SK-N-SH treated with all-trans-retinoic acid at 6 μM for 48 hours (cell line): ENCODE measurements at regions not wholly inside any gene's neighbourhood (a gene's known extent, or its start where the extent isn't known, plus 50 kb on each side); places are given as distances from the start of the nearest gene placed in this dataset.

Experiments used
- ATAC-seq: fragments of 200-7000 bp; cut with Tn5 transposase; 3 replicates; pipeline ENCODE4 v1.9.1; 2020; ENCODE audit warnings: mild to moderate bottlenecking, moderate library complexity
- ARNTL ChIP-seq: fragments of 450-650 bp; formaldehyde crosslinking; IDR thresholded peaks from 2 replicates; pipeline ENCODE4 v1.5.0; 2020; ENCODE audit warnings: low read depth, mild to moderate bottlenecking, moderate library complexity, borderline replicate concordance
- BACH2 ChIP-seq: fragments of 250-450 bp; sonication (Bioruptor Pico); IDR thresholded peaks from 2 replicates; pipeline ENCODE4 v1.9.0; 2021; ENCODE audit warnings: mild to moderate bottlenecking, borderline replicate concordance
- CREB5 ChIP-seq: fragments of 250-450 bp; sonication (Bioruptor Pico); IDR thresholded peaks from 2 replicates; pipeline ENCODE4 v1.5.1; 2020; ENCODE audit warnings: low read depth, mild to moderate bottlenecking, moderate library complexity
- CSDC2 ChIP-seq: fragments of 250-450 bp; sonication (Bioruptor Pico); IDR thresholded peaks from 2 replicates; pipeline ENCODE4 v1.5.0; 2020; ENCODE audit warnings: mild to moderate bottlenecking, moderate library complexity
- CSRNP3 ChIP-seq: fragments of 250-450 bp; sonication (Bioruptor Pico); IDR thresholded peaks from 2 replicates; pipeline ENCODE4 v1.5.1; 2021; ENCODE audit warnings: mild to moderate bottlenecking, moderate library complexity
- ESRRG ChIP-seq: fragments of 250-450 bp; sonication (Bioruptor Pico); IDR thresholded peaks from 2 replicates; pipeline ENCODE4 v1.6.1; 2021; ENCODE audit warnings: mild to moderate bottlenecking
- GLIS3 ChIP-seq: fragments of 250-450 bp; sonication (Bioruptor Pico); IDR thresholded peaks from 2 replicates; pipeline ENCODE4 v1.5.0; 2020; ENCODE audit warnings: mild to moderate bottlenecking, moderate library complexity
- ISL1 ChIP-seq: fragments of 250-450 bp; sonication (Bioruptor Pico); IDR thresholded peaks from 2 replicates; pipeline ENCODE4 v2.1.2; 2022; ENCODE audit warnings: mild to moderate bottlenecking, moderate library complexity
- OSR1 ChIP-seq: fragments of 250-450 bp; sonication (Bioruptor Pico); IDR thresholded peaks from 2 replicates; pipeline ENCODE4 v1.8.0; 2022; ENCODE audit warnings: moderate library complexity, mild to moderate bottlenecking, inconsistent platforms
- PATZ1 ChIP-seq: fragments of 250-450 bp; sonication (Bioruptor Pico); IDR thresholded peaks from 2 replicates; pipeline ENCODE4 v1.8.0; 2020; ENCODE audit warnings: mild to moderate bottlenecking, moderate library complexity, borderline replicate concordance
- PPARA ChIP-seq: fragments of 250-450 bp; sonication (Bioruptor Pico); IDR thresholded peaks from 2 replicates; pipeline ENCODE4 v1.5.0; 2020; ENCODE audit warnings: mild to moderate bottlenecking, borderline replicate concordance
- RARB ChIP-seq: fragments of 250-450 bp; sonication (Bioruptor Pico); IDR thresholded peaks from 2 replicates; pipeline ENCODE4 v1.8.0; 2021; ENCODE audit warnings: mild to moderate bottlenecking, moderate library complexity
- SNAI2 ChIP-seq: fragments of 250-450 bp; sonication (Bioruptor Pico); IDR thresholded peaks from 2 replicates; pipeline ENCODE4 v1.5.0; 2020; ENCODE audit warnings: mild to moderate bottlenecking, moderate library complexity
- TCF4 ChIP-seq: fragments of 250-450 bp; sonication (Bioruptor Pico); IDR thresholded peaks from 2 replicates; pipeline ENCODE4 v1.8.0; 2021; ENCODE audit warnings: mild to moderate bottlenecking, moderate library complexity, borderline replicate concordance
- TOX ChIP-seq: fragments of 250-450 bp; sonication (Bioruptor Pico); IDR thresholded peaks from 2 replicates; pipeline ENCODE4 v1.8.0; 2021; ENCODE audit warnings: mild to moderate bottlenecking, moderate library complexity, borderline replicate concordance
- ZC3H10 ChIP-seq: fragments of 250-450 bp; sonication (Bioruptor Pico); IDR thresholded peaks from 2 replicates; pipeline ENCODE4 v1.5.1; 2021; ENCODE audit warnings: mild to moderate bottlenecking, moderate library complexity
- ZFP30 ChIP-seq: fragments of 450-650 bp; formaldehyde crosslinking; IDR thresholded peaks from 2 replicates; pipeline ENCODE4 v1.5.0; 2022; ENCODE audit warnings: mild to moderate bottlenecking, moderate library complexity
- ZNF565 ChIP-seq: fragments of 450-650 bp; formaldehyde crosslinking; conservative IDR thresholded peaks from 2 replicates; pipeline ENCODE4 v1.5.0; 2020; ENCODE audit warnings: low read depth, mild to moderate bottlenecking, moderate library complexity
- ZNF70 ChIP-seq: fragments of 450-650 bp; formaldehyde crosslinking; IDR thresholded peaks from 2 replicates; pipeline ENCODE4 v1.5.0; 2020; ENCODE audit warnings: mild to moderate bottlenecking, moderate library complexity
- ZNF8 ChIP-seq: fragments of 450-650 bp; formaldehyde crosslinking; IDR thresholded peaks from 2 replicates; pipeline ENCODE4 v1.5.0; 2020; ENCODE audit warnings: mild to moderate bottlenecking, moderate library complexity
- TF ChIP-seq, protein P1 (sequence below): fragments of 250-450 bp; sonication (Bioruptor Pico); IDR thresholded peaks from 2 replicates; pipeline ENCODE4 v1.5.0; 2020; ENCODE audit warnings: mild to moderate bottlenecking, moderate library complexity
- TF ChIP-seq, protein P2 (sequence below): fragments of 250-450 bp; sonication (Bioruptor Pico); IDR thresholded peaks from 2 replicates; pipeline ENCODE4 v1.8.0; 2021; ENCODE audit warnings: low read depth, mild to moderate bottlenecking, moderate library complexity, borderline replicate concordance

DNA sequence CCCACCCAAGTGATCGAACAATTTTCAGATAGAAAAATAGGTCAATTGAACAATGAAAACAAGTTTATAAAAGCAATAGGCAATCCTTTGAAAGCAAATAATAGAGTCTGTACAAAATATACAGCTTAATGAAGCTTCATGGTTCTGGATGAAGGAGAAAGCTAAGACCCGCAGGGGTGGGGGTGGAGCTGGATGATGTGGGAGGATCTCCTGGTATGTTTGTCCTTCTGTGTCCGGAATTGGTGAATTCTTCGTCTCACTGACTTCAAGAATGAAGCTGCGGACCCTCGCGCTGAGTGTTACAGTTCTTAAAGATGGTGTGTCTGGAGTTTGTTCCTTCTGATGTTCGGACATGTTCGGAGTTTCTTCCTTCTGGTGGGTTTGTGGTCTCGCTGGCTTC lies 149.9 kb downstream of the NXNL2 start:
- TF ChIP-seq TCF4 (CRISPR knock-in tag) (no peak), PATZ1 (CRISPR knock-in tag) (no peak), ZNF565 (CRISPR knock-in tag) (no peak), ZFP30 (CRISPR knock-in tag) (no peak), CSRNP3 (CRISPR knock-in tag) (no peak), ZC3H10 (CRISPR knock-in tag) (no peak), CSDC2 (CRISPR knock-in tag) (no peak), ZNF70 (CRISPR knock-in tag) (no peak), ISL1 (CRISPR knock-in tag) (no peak), ARNTL (CRISPR knock-in tag) (no peak), ZNF8 (no peak), SNAI2 (CRISPR knock-in tag) (no peak), TOX (CRISPR knock-in tag) (no peak)
- TF ChIP-seq, protein P1, sequence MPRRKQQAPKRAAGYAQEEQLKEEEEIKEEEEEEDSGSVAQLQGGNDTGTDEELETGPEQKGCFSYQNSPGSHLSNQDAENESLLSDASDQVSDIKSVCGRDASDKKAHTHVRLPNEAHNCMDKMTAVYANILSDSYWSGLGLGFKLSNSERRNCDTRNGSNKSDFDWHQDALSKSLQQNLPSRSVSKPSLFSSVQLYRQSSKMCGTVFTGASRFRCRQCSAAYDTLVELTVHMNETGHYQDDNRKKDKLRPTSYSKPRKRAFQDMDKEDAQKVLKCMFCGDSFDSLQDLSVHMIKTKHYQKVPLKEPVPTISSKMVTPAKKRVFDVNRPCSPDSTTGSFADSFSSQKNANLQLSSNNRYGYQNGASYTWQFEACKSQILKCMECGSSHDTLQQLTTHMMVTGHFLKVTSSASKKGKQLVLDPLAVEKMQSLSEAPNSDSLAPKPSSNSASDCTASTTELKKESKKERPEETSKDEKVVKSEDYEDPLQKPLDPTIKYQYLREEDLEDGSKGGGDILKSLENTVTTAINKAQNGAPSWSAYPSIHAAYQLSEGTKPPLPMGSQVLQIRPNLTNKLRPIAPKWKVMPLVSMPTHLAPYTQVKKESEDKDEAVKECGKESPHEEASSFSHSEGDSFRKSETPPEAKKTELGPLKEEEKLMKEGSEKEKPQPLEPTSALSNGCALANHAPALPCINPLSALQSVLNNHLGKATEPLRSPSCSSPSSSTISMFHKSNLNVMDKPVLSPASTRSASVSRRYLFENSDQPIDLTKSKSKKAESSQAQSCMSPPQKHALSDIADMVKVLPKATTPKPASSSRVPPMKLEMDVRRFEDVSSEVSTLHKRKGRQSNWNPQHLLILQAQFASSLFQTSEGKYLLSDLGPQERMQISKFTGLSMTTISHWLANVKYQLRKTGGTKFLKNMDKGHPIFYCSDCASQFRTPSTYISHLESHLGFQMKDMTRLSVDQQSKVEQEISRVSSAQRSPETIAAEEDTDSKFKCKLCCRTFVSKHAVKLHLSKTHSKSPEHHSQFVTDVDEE (CRISPR knock-in tag), result no peak
- no peak for ATAC-seq

- no peak for TF ChIP-seq BACH2 (CRISPR knock-in tag)
- TF ChIP-seq OSR1 (CRISPR knock-in tag), result no peak
- no peak for TF ChIP-seq PPARA
- ATAC-seq, result no peak
Measured at GRCh38 chr9:88685966-88686365, 151.0 kb downstream of the NXNL2 start.

DNA sequence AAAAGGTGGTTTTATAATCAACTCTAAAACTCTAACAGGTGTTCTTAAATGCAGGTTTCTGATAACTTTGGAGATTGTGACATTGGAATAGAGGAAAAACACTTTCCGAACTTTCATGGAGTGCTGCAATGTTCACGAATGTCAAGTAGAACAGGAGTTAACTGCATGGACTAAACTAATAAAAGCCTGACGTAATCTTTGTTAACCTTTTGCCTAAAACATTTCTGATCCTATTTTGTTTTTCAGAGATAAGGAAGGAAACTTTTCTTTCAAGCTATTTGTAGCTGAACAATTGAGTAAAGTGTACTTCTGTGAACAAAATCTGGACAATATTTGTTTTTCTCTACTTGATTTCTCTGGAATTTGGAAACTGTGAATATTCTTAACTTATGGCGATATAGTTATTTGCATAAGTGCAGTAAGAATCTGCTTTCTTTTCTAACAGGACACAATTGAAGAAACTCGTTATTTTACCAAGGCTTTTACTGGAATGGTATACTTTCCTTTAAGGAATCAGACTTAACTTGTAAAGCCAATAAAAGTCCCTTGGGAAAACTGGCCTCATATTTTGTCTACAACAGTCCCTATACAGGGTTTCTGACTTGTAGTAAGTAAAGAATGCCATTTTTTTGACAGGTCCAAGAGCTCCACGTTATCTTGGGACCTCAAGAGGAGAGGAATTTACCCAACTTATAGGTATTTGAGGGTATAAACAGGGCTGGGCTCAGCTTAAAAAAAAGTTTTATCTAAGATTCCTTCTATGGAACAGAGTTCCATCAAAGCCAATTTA lies 154.7 kb downstream of the NXNL2 start:
- TF ChIP-seq, protein P2, sequence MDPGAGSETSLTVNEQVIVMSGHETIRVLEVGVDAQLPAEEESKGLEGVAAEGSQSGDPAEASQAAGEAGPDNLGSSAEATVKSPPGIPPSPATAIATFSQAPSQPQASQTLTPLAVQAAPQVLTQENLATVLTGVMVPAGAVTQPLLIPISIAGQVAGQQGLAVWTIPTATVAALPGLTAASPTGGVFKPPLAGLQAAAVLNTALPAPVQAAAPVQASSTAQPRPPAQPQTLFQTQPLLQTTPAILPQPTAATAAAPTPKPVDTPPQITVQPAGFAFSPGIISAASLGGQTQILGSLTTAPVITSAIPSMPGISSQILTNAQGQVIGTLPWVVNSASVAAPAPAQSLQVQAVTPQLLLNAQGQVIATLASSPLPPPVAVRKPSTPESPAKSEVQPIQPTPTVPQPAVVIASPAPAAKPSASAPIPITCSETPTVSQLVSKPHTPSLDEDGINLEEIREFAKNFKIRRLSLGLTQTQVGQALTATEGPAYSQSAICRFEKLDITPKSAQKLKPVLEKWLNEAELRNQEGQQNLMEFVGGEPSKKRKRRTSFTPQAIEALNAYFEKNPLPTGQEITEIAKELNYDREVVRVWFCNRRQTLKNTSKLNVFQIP, result no peak
- TF ChIP-seq PATZ1 (CRISPR knock-in tag) (no peak), CREB5 (no peak), TCF4 (CRISPR knock-in tag) (no peak), RARB (no peak), GLIS3 (CRISPR knock-in tag) (no peak), ESRRG (CRISPR knock-in tag) (no peak), PPARA (no peak), CSDC2 (CRISPR knock-in tag) (no peak), BACH2 (CRISPR knock-in tag) (no peak), ZC3H10 (CRISPR knock-in tag) (no peak)
- TF ChIP-seq, protein P1 (CRISPR knock-in tag), result no peak
- TF ChIP-seq, all 23 proteins: peak for 0
- ATAC-seq, result no peak
